Eye (tissue), 1 donor: ENCODE measurements at regions not wholly inside any gene's neighbourhood (a gene's known extent, or its start where the extent isn't known, plus 50 kb on each side); places are given as distances from the start of the nearest gene placed in this dataset.
"Not testable (repeated sequence)": the region's sequence is repeated elsewhere in the genome, so short reads cannot be mapped to it uniquely, and the experiment has no call there.

Experiments used
- DNase-seq: peaks from one replicate; pipeline ENCODE4 v3.0.0-alpha.2; 2015

DNA sequence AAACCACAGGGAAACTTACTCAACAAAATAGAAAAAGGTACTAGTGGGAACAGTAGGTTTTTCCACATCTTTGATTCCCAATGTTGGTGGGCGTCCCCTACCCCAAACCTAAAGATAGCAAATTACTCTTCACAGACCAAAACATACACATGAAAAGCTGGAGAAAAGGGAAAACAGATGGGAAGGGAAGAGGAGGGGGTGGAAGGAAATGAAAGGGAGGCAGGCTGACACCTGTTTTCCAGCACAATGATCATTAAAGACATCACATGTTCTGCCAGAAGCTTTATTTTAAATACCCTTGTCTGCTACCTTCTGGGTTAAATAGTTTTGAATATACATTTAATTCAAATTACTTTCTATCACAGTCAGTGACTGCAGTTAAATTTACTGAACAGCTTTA is 1617.9 kb upstream of the SEL1L start:
- no peak for DNase-seq

DNA sequence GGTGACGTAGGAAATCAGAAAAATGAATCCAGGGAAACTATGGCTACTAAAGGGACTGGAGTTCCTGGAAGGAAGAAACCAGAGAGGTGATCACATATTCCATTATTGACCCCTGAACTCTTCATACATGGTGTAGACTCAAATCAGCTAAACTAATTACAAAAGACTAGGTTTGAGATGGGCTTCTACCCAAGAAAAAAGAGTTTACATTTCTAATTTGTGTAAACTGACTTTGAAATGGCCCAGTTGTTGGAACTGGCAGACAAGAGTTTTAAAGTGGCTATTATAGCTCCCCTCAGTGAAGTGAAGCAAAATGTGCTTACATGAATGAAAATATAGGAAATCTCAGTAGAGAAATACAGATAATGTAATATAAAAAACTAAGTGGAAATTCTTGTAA is 1619.4 kb upstream of the SEL1L start:
- DNase-seq, result no peak

DNA sequence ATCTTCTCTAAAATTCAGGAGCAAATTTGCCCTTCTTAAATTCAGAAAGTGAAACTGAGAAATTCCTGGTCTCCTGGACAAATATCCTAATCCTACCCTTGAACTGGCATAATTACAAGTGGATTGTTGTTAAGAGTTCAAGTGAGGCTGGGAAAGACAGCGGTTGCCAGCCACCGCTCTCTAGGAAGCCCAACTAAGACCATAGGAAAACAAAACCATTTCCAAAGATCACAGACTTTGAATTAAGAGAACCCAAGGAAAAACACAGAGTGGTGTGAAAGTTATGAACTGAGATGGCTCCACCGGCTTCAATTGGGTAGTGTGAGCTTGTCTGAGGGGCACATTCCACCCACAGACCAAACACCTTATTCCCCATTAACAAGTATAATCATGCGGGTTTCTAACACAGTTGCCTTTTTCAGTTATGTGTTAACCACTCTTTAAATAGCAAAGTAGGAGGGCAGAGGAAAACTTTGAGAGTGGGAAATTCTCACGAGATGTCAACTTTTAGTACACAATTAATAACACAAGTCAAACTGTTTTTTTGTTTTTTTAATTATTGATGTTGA is 1628.8 kb upstream of the SEL1L start:
- DNase-seq, result no peak

GRCh38 chr14:83163016-83163415 is 1629.4 kb upstream of the SEL1L start:
- no peak for DNase-seq

- DNase-seq, result peak; percentile 6
Observed at GRCh38 chr14:83164016-83164415, 1630.4 kb upstream of the SEL1L start.

DNA sequence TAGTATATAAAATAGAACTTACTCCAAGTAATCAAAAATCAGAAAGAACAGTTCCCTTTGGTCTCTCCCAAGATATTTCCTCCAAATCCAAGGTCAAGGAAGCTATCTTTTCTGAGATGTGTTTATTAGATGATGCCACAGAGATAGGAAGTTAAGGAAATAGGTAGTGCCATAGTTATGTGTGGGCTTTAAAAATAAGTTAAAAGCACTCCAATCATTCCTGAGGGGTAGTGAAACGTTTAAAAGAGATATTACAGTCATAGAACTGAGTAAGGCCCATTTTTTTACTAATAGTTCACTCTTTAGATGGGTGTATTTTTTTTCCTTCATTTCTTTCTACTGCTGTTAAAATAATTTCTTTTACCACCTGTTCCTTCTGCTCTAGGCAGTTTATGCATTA is 1630.9 kb upstream of the SEL1L start:
- DNase-seq, result no peak

GRCh38 chr14:83170165-83170564 is 1636.5 kb upstream of the SEL1L start:
- DNase-seq, result no peak

DNA sequence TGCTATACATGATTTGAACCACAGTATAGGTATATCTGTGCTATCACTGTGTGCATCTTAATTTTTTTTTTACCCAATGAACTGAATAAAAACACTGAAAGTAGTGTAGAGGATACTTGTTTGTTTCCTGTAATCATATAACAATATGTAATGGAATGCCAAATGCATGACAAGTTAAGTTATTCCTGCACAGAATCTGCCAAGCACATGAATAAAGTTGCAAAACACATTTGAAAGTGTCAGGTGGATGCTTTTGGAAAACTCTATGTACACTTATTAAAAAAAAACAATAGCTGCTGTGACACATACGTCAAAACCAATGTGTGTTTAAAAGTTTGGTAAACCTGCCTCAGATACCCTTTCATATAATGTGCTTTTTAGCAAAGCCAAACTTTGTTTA is 1638.1 kb upstream of the SEL1L start:
- DNase-seq, result no peak

DNA sequence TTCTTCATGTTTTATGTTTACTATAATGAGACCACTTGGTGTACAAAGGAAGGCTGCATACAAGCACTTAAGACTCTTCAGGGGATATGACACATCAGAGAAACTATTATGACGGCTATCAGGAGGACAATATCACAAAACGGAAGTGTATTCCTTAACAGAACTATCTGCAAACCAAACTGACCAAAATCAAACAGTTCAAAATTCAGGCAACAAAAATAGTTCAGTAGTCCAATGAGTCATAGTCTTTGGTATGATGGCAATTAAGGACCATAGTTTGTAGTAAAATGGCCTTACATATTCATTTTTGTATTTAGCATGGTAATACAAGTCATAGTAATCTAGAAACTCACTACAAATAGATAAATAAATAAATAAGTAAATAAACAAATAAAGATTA is 1638.7 kb upstream of the SEL1L start:
- DNase-seq, result no peak

- DNase-seq, result no peak
Observed at GRCh38 chr14:83173687-83174086, 1640.0 kb upstream of the SEL1L start.

- DNase-seq, result no peak
Observed at GRCh38 chr14:83184531-83184930, 1650.9 kb upstream of the SEL1L start.

GRCh38 chr14:83188311-83188710 is 1654.7 kb upstream of the SEL1L start:
- not testable (repeated sequence) for DNase-seq

- DNase-seq, result no peak
Observed at GRCh38 chr14:83196236-83196635, 1662.6 kb upstream of the SEL1L start.

DNA sequence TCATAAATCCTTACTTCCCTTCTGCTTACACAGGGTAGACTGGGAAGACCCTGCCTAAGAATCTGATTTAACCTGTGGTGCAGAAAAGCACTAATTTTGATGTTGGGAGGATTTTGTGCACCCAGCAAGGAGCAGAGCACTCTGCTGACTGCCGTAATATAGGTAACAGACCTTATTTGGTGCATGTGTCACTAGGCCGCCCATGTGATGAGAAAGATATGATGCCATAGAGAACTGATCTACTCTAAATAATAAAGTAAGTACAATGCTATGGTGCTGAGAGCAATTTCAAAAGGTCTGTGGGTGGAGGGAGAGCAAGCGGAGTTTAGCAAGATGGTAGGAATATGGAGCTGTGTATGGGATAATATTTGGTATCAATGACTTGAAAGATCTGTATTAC is 1663.6 kb upstream of the SEL1L start:
- DNase-seq, result no peak

- DNase-seq, result no peak
Observed at GRCh38 chr14:83207550-83207949, 1673.9 kb upstream of the SEL1L start.

GRCh38 chr14:83208341-83208740 is 1674.7 kb upstream of the SEL1L start:
- DNase-seq, result no peak

- DNase-seq, result no peak
Observed at GRCh38 chr14:83217492-83217891, 1683.8 kb upstream of the SEL1L start.

GRCh38 chr14:83247924-83248639 is 1714.4 kb upstream of the SEL1L start:
- peak; percentile 43 for DNase-seq

- no peak for DNase-seq
Observed at GRCh38 chr14:83251402-83251801, 1717.7 kb upstream of the SEL1L start.

- DNase-seq, result no peak
Observed at GRCh38 chr14:83253870-83254269, 1720.2 kb upstream of the SEL1L start.

DNA sequence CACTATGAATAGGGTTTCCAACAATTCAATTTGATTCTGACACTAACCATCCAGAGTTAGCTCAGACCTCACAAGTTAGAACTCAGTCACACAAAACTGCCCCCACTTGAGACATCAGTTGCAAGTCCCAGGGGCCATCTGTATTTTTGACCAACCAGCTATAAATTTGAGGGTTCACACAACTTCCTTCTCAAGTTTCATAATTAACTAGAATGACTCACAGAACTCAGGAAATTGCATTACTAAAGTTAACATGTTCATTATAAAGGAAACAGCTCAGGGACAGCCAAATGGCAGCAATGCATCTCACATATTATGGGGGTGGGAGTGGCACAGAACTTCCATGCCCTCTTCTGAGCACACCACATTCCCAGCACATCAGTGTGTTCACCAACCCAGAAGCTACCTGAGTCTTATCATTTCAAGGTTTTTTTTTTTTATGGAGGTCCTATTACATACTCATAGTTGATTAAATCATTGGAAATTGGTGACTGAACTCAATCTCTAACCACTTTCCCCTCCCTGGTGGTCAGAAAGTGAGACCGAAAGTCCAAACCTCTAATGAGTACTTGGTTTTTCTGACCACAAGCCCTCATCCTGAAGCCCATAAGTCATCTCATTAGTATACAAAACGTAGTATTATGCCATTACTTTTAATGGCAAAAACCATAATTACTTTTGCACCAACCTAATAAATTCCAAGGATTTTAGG is 1721.5 kb upstream of the SEL1L start:
- DNase-seq, result no peak

DNA sequence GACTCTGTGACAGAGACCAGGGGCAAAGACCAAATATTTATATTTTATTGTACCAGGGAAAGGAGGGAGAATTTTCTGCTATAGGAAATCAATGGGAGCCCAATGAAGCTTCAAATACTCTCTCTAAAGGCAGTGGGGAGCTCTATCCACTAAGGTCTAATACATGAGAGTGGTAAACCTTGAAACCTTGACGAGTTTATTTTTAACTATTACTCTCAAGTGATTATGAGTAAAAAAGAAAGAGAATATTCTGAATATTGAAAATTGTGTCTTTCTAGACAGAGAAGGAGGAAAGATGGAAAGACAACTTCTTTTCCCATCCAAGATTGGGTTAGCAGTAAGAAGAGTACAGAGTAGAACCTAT is 1722.1 kb upstream of the SEL1L start:
- no peak for DNase-seq

DNA sequence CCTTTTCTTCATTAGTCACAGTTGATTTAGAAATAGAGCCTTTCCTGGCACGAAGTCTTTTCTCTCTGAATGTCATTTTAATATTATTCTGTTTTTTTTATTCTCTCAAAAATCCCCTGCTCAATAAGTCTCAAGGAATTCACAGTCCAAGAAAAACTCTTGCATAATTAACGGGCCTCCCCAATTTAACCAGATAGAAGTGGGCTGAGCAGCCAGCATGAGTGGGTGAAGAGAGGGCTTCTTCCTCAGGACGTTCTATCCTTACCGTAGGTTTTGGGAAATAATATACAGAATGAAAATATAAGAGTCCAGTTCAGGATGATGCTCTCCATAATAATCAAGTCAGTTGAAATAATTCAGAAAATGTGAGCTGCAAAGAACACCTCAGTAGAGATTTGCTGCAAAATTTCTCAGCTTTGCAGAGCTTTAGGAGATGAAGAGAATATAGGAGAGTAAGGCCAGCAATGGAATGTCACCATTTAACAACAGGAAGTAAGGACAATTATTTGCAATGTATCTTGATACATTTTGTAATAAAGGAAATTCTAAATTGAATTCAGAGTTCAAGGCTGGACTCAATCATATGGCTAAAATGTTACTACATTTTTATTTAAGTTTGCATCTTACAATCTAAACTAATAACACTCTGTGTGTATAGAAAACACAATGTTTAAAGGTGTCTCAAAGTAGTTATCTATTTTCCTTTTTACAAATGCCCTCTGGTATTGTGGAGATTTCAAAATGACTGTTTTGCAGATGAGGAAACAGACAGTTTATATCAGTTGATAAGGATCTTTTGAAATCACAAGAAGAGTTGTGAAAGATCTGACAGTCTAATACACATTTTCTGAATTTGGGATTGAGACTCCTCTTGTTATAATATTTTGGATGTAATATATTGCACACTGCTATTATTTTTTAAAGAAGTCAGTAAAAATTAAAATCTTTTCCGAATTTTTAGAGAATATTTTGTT is 1724.1 kb upstream of the SEL1L start:
- DNase-seq, result no peak
